DND-41 (cell line): ENCODE measurements at regions not wholly inside any gene's neighbourhood (a gene's known extent, or its start where the extent isn't known, plus 50 kb on each side); places are given as distances from the start of the nearest gene placed in this dataset.

Experiments used
- ATAC-seq: fragments of 200-7000 bp; cut with Tn5 transposase; 3 replicates; pipeline ENCODE4 v1.9.1; 2021; ENCODE audit warnings: low read depth; ENCODE audit not compliant: insufficient read depth
- DNase-seq: peaks from one replicate; pipeline ENCODE4 v3.0.0-alpha.2; 2020
- H2AFZ ChIP-seq: 2 replicates; pipeline ENCODE4 v1.6.0; 2012; ENCODE audit warnings: low read depth, low read length
- H3K27ac ChIP-seq: 2 replicates; pipeline ENCODE4 v1.5.1; 2012; ENCODE audit warnings: low read length, inconsistent platforms
- H3K27me3 ChIP-seq: fragments of 200-600 bp; sonication (generic); 2 replicates; pipeline ENCODE4 v1.6.0; 2012; ENCODE audit warnings: low read length, mild to moderate bottlenecking, inconsistent platforms; ENCODE audit not compliant: insufficient read depth, poor library complexity
- H3K36me3 ChIP-seq: 2 replicates; pipeline ENCODE4 v1.5.1; 2012; ENCODE audit warnings: low read length, inconsistent platforms; ENCODE audit not compliant: insufficient read depth
- H3K4me1 ChIP-seq: 2 replicates; pipeline ENCODE4 v1.5.1; 2012; ENCODE audit warnings: mild to moderate bottlenecking, low read length; ENCODE audit not compliant: insufficient read depth
- H3K4me2 ChIP-seq: 2 replicates; pipeline ENCODE4 v1.6.0; 2012; ENCODE audit warnings: mild to moderate bottlenecking, moderate library complexity, low read length, inconsistent platforms; ENCODE audit not compliant: insufficient read depth
- H3K4me3 ChIP-seq, 2 experiments: fragments of 200-600 bp in 1 of 2; shearing (Covaris generic) in 1 of 2; 2 replicates each; pipeline ENCODE4 v1.5.1; 2012 to 2016; ENCODE audit warnings: inconsistent platforms in 2 of 2, low read length in 2 of 2, mild to moderate bottlenecking in 2 of 2, low read depth in 1 of 2, moderate library complexity in 1 of 2
- H3K79me2 ChIP-seq: 2 replicates; pipeline ENCODE4 v1.6.0; 2012; ENCODE audit warnings: low read length, inconsistent platforms; ENCODE audit not compliant: insufficient read depth
- H3K9ac ChIP-seq: 2 replicates; pipeline ENCODE4 v1.6.0; 2012; ENCODE audit warnings: low read depth, mild to moderate bottlenecking, inconsistent platforms, low read length, moderate library complexity
- H3K9me3 ChIP-seq: 2 replicates; pipeline ENCODE4 v1.5.1; 2012; ENCODE audit warnings: low read length, moderate library complexity, mild to moderate bottlenecking, inconsistent platforms; ENCODE audit not compliant: insufficient read depth, severe bottlenecking
- H4K20me1 ChIP-seq: 2 replicates; pipeline ENCODE4 v1.6.0; 2012; ENCODE audit warnings: low read length; ENCODE audit not compliant: insufficient read depth
- CTCF ChIP-seq: IDR thresholded peaks from 2 replicates; pipeline ENCODE4 v1.5.1; 2012; ENCODE audit warnings: borderline replicate concordance, low read length, moderate library complexity, mild to moderate bottlenecking; ENCODE audit not compliant: poor library complexity, severe bottlenecking; ENCODE audit errors: extremely low read depth
- EZH2 ChIP-seq: IDR thresholded peaks from 3 replicates; pipeline ENCODE4 v1.6.1; 2012; ENCODE audit warnings: borderline replicate concordance, low read depth, mild to moderate bottlenecking, moderate library complexity, low read length, inconsistent platforms; ENCODE audit not compliant: severe bottlenecking

- Histone ChIP-seq H3K4me1 (no peaks in the 10 kb centered on the region), H3K27ac (no peak overlapping the region), H3K27me3 (no peaks in the 10 kb centered on the region), H3K9ac (no peak overlapping the region), H3K36me3 (no peaks in the 10 kb centered on the region), H3K79me2 (no peaks in the 10 kb centered on the region), H4K20me1 (no peaks in the 10 kb centered on the region), H3K4me3 (no peak overlapping the region), H3K4me2 (no peak overlapping the region), H2AFZ (no peak overlapping the region), H3K9me3 (no peaks in the 10 kb centered on the region)
- TF ChIP-seq EZH2 (no peak), CTCF (no peak)
- no peak for DNase-seq
- no peak for ATAC-seq
These were observed 184.2 kb downstream of the KCNA5 start for GRCh38 chr12:5227708-5228373.

- no peaks in the 10 kb centered on the region for H3K79me2 ChIP-seq
- H3K27ac ChIP-seq = no peak overlapping the region
- TF ChIP-seq EZH2 = no peak
- TF ChIP-seq CTCF = no peak
- ATAC-seq (no peak), DNase-seq (no peak)
- peaks cover 4% of the 10 kb centered on the region for H3K27me3 ChIP-seq
- no peaks in the 10 kb centered on the region for H3K9me3 ChIP-seq
- H2AFZ ChIP-seq = no peak overlapping the region
- no peaks in the 10 kb centered on the region for H3K36me3 ChIP-seq
- no peak overlapping the region for H3K4me3 ChIP-seq
- no peak overlapping the region for H3K9ac ChIP-seq
- H4K20me1 ChIP-seq = no peaks in the 10 kb centered on the region
- H3K4me2 ChIP-seq = no peak overlapping the region
- no peaks in the 10 kb centered on the region for H3K4me1 ChIP-seq
These were observed 186.5 kb downstream of the KCNA5 start for GRCh38 chr12:5230156-5230555.

- H3K4me1 ChIP-seq = no peaks in the 10 kb centered on the region
- no peak overlapping the region for H3K27ac ChIP-seq
- no peaks in the 10 kb centered on the region for H3K36me3 ChIP-seq
- peaks cover 4% of the 10 kb centered on the region for H3K27me3 ChIP-seq
- TF ChIP-seq CTCF (no peak), EZH2 (no peak)
- H3K9ac ChIP-seq = no peak overlapping the region
- DNase-seq = no peak
- H2AFZ ChIP-seq = no peak overlapping the region
- no peak overlapping the region for H3K4me2 ChIP-seq
- H3K4me3 ChIP-seq = no peak overlapping the region
- no peaks in the 10 kb centered on the region for H3K79me2 ChIP-seq
- ATAC-seq = no peak
- no peaks in the 10 kb centered on the region for H3K9me3 ChIP-seq
- no peaks in the 10 kb centered on the region for H4K20me1 ChIP-seq
These were observed 187.2 kb downstream of the KCNA5 start for GRCh38 chr12:5230861-5231260.

GRCh38 chr12:5232291-5232690, 188.6 kb downstream of the KCNA5 start:
- ATAC-seq (no peak), DNase-seq (no peak)
- Histone ChIP-seq H3K36me3 (no peaks in the 10 kb centered on the region), H4K20me1 (no peaks in the 10 kb centered on the region), H3K4me3 (no peak overlapping the region), H3K79me2 (no peaks in the 10 kb centered on the region), H3K9ac (no peak overlapping the region), H2AFZ (no peak overlapping the region), H3K4me2 (no peak overlapping the region), H3K27me3 (peaks cover 4% of the 10 kb centered on the region), H3K27ac (no peak overlapping the region), H3K4me1 (no peaks in the 10 kb centered on the region), H3K9me3 (no peaks in the 10 kb centered on the region)
- TF ChIP-seq CTCF (no peak), EZH2 (no peak)
